ENCODE measurements at regions not wholly inside any gene's neighbourhood (a gene's known extent, or its start where the extent isn't known, plus 50 kb on each side); places are given as distances from the start of the nearest gene placed in this dataset.

- H3K14ac ChIP-seq (ENCODE audit: insufficient read depth, low read length), result no peak overlapping the region
- no peak overlapping the region for H3K23ac ChIP-seq (ENCODE audit: insufficient read length, low read depth, low read length)
- H4K8ac ChIP-seq (replicated peaks; ENCODE audit: insufficient read length, low read depth, low read length), result no peak overlapping the region
- H3K4me2 ChIP-seq (ENCODE audit: insufficient read depth, insufficient read length, low read length), result no peak overlapping the region
- Mint-ChIP-seq H3K36me3 (ENCODE audit: insufficient read depth in 1 of 3, low read depth in 3 of 3) (no peaks in the 10 kb centered on the region), H3K9me3 (no peaks in the 10 kb centered on the region), H3K4me1 (no peaks in the 10 kb centered on the region; a peak in 1 of 4 replicates), H3K27me3 (ENCODE audit: low read depth) (no peaks in the 10 kb centered on the region), H3K27ac (no peak overlapping the region), H3K4me3 (no peak overlapping the region)
- no peaks in the 10 kb centered on the region for H3K23me2 ChIP-seq (ENCODE audit: insufficient read length, low read depth, low read length, poor library complexity, severe bottlenecking)
- no peak overlapping the region for H2BK20ac ChIP-seq (ENCODE audit: low read depth, low read length, poor library complexity, severe bottlenecking)
- no peak overlapping the region for H3K4ac ChIP-seq (ENCODE audit: low read depth, low read length)
- no peaks in the 10 kb centered on the region for H3K4me1 ChIP-seq (ENCODE audit: insufficient read depth, low read length)
- TF ChIP-seq CTCF (conservative IDR thresholded peaks at IDR 0.05), result no peak
- H3K79me1 ChIP-seq (ENCODE audit: insufficient read depth, low read depth, low read length, poor library complexity, severe bottlenecking), result no peaks in the 10 kb centered on the region
- no peak overlapping the region for H2BK12ac ChIP-seq (ENCODE audit: insufficient read length, low read depth, low read length)
- no peak overlapping the region for H2AFZ ChIP-seq (ENCODE audit: low read length)
- no peaks in the 10 kb centered on the region for H3K9me3 ChIP-seq (ENCODE audit: control insufficient read depth, low read depth, low read length)
- H3K27me3 ChIP-seq (ENCODE audit: insufficient read depth, low read length), result no peaks in the 10 kb centered on the region
- no peak for DNase-seq
- H3K18ac ChIP-seq (ENCODE audit: insufficient read length, low read depth, low read length), result no peak overlapping the region
- no peak overlapping the region for H2BK120ac ChIP-seq (ENCODE audit: low read depth, low read length, poor library complexity, severe bottlenecking)
- no peaks in the 10 kb centered on the region for H4K20me1 ChIP-seq (ENCODE audit: control insufficient read depth, insufficient read depth, insufficient read length)
- no peak overlapping the region for H3K9ac ChIP-seq (ENCODE audit: extremely low read depth, insufficient read length, low read length)
- H4K91ac ChIP-seq (ENCODE audit: insufficient read length, low read depth, low read length), result no peak overlapping the region
- no peak overlapping the region for H3K56ac ChIP-seq (ENCODE audit: insufficient read length, low read depth, low read length)
- no peak overlapping the region for H3T11ph ChIP-seq (ENCODE audit: low read length)
- no peak overlapping the region for H2BK5ac ChIP-seq (ENCODE audit: insufficient read length, low read length)
- no peak overlapping the region for H2BK15ac ChIP-seq (ENCODE audit: low read depth, low read length)
- H2AK5ac ChIP-seq (ENCODE audit: insufficient read length, low read length), result no peak overlapping the region
- no peak overlapping the region for H3K27ac ChIP-seq (ENCODE audit: insufficient read length, low read depth, low read length)
- H4K5ac ChIP-seq (ENCODE audit: insufficient read length, low read depth, low read length), result no peak overlapping the region
- H3K79me2 ChIP-seq (ENCODE audit: insufficient read depth, low read length), result no peaks in the 10 kb centered on the region
These were observed 348.8 kb downstream of the SPATA31D1 start for GRCh38 chr9:82337351-82337750.
